GM18951 (cell line): ENCODE measurements at regions not wholly inside any gene's neighbourhood (a gene's known extent, or its start where the extent isn't known, plus 50 kb on each side); places are given as distances from the start of the nearest gene placed in this dataset.

ENCODE experiments used
- POLR2A ChIP-seq: IDR thresholded peaks from 4 replicates; pipeline ENCODE4 v1.6.1; 2011; ENCODE audit warnings: mild to moderate bottlenecking; ENCODE audit not compliant: insufficient read length, insufficient read depth; ENCODE audit errors: extremely low read depth
- in situ Hi-C: fragments of 300-500 bp; cut with MboI; formaldehyde crosslinking; loops from one replicate; pipeline ENCODE4 v1.12.0; 2022; ENCODE audit warnings: low sequenced_read_pairs, mixed read lengths, inconsistent platforms; ENCODE audit not compliant: unreplicated experiment

DNA sequence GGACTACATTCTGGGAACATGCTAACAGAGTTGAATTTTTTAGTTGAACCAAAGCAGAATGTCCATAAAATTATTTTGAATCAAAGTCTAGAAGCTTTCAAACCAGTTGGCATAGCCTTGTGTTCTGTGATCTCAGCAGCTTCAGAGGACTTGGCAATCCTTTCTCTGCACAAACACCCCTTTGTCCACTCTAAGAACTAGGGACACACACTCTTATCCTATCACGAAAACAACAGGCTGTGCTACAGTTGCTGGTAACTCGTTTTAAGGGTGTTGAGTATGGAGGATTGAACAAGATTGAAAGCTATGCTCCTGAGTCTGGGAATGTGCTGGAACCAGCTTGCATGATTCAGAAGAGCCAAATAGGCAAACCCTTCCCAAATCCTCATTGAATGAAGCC, 76.4 kb upstream of the PRSS58 start:
- in situ Hi-C loops = no loop called here
- no peak for TF ChIP-seq POLR2A

DNA sequence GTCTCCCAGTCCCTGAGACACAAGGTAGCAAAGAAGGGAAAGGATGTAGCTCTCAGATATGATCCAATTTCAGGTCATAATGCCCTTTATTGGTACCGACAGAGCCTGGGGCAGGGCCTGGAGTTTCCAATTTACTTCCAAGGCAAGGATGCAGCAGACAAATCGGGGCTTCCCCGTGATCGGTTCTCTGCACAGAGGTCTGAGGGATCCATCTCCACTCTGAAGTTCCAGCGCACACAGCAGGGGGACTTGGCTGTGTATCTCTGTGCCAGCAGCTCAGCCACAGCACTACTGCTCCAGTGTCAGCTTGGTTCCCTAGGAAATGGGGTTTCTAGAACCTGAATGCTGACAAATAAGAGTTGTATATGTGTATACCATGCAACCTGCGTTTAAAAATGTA, 74.6 kb upstream of the PRSS58 start:
- in situ Hi-C loops = no loop called here
- TF ChIP-seq POLR2A = no peak

DNA sequence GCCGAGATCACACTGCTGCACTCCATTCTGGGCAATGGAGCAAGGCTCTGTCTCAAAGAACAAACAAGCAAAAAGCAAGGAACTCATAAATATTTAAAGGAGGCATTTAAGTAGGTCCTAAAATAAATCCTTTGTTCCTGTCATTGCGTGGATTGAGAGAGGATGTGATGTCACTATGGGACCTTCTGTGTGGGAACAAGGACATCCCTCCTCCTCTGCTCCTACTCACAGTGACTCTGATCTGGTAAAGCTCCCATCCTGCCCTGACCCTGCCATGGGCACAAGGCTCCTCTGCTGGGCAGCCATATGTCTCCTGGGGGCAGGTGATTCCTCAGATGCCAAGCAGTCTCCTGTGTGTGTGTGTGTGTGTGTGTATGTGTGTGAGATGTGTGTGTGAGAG, 74.1 kb upstream of the PRSS58 start:
- in situ Hi-C loops = no loop called here
- no peak for TF ChIP-seq POLR2A

DNA sequence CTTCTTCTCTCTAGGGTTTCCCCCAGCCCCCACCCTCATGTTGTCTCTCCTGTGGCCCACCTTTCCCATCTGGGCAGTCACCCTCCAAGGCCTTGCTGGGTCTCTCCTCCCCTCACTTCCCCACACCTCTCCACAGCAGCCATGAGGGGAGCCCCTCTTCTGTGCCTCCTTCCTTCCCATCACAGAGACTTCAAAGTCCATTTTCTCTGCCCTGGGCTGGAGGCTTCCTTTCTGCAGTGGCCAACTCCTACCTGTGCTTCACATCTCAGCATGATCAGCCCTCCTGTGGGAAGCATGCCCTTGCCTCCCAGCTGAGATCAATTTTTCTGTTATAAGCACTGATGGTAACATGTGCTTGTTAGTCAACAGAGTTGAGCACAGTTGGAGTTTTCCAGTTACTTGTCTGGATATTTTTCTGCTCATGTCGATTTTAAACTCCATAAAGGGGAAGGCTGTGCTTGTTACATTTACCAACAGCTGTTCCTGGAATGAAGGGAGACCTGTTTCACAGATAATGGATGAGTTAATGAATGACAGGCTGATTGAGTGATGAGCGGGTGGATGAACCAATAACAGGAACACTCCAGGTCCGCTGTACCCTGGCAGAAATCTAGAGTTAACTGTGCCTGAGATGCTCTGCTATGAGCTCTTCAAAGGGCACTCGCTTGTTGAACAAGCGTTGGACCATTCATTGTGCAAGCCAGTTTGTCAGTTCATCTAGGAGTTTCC, 71.4 kb upstream of the PRSS58 start:
- no peak for TF ChIP-seq POLR2A
- in situ Hi-C loops = no loop called here

DNA sequence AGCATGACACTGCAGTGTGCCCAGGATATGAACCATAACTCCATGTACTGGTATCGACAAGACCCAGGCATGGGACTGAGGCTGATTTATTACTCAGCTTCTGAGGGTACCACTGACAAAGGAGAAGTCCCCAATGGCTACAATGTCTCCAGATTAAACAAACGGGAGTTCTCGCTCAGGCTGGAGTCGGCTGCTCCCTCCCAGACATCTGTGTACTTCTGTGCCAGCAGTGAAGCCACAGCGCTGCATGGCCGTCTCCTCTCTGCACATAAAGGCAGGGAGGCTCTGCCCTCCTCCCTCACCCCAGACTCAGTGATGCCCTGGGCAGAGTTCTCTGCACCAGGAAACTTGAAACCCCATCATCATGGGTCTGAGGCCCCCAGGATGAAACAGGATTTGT, 70.7 kb upstream of the PRSS58 start:
- in situ Hi-C loops = no loop called here
- no peak for TF ChIP-seq POLR2A

DNA sequence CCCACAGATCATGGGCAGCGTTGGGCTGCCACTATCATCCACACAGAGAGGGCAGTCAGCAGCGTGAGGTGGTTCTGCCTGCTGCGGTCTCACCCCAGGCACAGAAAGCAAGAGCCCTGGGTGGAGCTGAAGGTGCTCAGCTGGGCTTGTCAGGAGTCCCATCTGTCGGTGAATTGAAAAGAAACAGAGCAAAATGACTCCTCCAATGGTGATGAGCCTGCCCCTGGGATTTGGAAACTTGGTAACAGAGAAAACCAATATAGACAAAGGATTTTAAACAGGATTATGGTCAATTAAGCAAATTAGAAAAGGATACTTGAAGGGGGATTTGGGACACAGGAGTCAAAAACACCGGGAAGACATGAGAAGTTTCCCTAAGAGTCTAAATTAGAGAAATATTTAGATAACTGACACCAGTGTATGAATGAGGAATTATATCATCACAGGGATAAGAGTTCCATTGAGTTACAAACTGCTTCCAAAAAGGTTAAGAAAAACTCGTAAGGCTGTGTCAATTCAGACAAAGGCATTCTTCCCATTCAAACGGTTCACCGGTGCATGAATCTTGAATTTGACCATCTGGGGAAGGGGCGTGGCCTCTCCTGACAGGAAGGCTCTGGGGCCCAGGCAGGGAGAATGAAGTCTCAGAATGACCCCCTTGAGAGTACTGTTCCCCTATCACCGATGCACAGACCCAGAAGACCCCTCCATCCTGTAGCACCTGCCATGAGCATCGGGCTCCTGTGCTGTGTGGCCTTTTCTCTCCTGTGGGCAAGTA, 70.0 kb upstream of the PRSS58 start:
- no peak for TF ChIP-seq POLR2A
- in situ Hi-C loops = no loop called here

DNA sequence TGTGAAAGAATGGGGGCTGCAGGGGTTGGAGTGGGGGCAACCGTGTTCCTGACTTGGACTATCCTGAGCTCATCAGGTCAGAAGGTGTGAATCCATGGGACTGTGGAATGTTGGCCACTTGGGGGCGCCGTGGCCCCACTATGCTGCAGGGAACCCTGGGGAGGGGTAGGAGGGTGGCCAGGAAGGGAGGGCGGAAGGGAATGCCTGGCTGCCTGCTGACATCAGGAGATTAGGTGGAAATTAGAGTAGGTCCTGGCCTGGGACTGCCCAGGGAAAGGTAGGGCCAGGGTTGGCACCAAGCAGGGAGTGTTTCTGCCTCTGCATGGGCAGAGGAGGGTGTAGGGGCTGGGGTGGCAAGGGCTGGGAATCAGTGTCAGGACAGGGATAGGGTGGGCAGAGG, 65.8 kb upstream of the PRSS58 start:
- no peak for TF ChIP-seq POLR2A

DNA sequence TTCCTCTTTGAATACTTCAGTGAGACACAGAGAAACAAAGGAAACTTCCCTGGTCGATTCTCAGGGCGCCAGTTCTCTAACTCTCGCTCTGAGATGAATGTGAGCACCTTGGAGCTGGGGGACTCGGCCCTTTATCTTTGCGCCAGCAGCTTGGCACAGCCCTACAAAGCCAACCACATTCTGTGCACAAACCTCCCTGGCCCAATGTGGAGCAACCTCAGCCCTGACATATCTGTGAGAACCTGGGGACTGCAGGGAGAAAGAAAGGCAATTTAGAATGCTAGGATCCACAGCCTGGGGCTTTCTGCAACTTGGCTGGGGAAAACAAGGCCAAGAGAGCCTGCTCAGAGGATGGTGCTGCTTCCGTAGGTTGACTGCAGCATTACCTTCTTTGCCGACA, 63.5 kb upstream of the PRSS58 start:
- TF ChIP-seq POLR2A = no peak
- in situ Hi-C loops = no loop called here

More for the DNA sequence above, 65.8 kb upstream of the PRSS58 start:
- in situ Hi-C loops = no loop called here

DNA sequence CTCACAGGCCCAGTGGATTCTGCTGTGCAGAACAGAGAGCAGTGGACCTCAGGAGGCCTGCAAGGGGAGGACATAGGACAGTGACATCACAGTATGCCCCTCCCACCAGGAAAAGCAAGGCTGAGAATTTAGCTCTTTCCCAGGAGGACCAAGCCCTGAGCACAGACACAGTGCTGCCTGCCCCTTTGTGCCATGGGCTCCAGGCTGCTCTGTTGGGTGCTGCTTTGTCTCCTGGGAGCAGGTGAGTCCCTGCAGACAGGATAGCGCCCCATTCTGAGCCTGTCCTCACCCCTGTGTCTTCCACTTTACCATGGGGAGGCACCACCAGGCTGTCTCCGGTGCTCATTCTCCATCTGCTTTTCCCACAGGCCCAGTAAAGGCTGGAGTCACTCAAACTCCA, 63.0 kb upstream of the PRSS58 start:
- in situ Hi-C loops = no loop called here
- TF ChIP-seq POLR2A = no peak

DNA sequence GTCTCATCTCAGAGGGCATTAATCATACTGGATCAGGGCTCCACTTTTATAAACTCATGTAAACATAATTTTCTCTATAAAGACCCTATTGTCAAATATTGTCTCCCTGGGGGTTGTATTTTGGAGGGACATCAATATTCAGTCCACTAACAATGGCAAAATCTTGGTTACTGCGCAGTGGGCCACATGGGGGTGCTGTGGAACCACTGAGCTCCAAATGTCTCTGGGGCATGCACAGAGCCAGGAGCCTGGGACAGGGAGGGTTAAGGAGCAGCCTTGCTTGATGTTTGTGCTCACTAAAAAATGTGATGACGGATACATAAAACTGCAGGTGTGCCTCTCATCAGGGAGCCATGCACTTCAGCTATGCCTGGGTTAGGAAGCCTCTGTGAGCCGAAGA, 62.1 kb upstream of the PRSS58 start:
- in situ Hi-C loops = no loop called here

DNA sequence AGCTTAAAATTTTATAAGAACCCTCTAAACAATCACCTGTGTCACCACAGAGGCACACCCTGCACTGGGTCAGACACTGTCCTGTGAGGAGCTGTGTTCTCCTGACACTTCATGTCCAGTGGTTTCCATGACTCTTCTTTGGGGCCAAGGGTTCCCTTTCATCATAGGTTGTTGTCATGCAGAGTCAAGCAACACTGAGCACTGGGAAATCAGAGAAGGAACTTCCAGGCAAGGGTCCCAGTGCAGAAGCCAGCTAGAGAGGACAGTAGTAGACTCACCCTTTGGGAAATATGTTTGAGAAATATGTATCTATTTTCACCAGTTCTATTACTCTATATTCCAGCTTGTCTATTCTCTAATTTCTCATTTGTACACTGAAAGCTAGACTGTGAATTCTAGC, 56.4 kb upstream of the PRSS58 start:
- in situ Hi-C loops = no loop called here

More for the DNA sequence above, 62.1 kb upstream of the PRSS58 start:
- no peak for TF ChIP-seq POLR2A

DNA sequence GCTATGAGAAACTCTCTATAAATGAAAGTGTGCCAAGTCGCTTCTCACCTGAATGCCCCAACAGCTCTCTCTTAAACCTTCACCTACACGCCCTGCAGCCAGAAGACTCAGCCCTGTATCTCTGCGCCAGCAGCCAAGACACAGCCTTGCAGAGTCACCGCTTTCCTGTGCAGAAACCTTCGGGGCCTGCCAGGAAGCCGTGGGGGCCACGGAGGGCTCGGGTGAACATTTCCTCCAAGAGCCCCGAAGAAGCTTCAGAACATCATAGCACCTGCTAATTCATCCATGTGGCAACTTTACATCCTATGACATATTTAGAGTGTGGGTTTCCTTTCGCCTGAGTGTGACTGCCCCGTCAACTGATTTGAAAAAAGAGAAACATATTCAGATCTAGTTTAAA, 55.7 kb upstream of the PRSS58 start:
- TF ChIP-seq POLR2A = no peak
- in situ Hi-C loops = no loop called here

More for the DNA sequence above, 56.4 kb upstream of the PRSS58 start:
- no peak for TF ChIP-seq POLR2A

DNA sequence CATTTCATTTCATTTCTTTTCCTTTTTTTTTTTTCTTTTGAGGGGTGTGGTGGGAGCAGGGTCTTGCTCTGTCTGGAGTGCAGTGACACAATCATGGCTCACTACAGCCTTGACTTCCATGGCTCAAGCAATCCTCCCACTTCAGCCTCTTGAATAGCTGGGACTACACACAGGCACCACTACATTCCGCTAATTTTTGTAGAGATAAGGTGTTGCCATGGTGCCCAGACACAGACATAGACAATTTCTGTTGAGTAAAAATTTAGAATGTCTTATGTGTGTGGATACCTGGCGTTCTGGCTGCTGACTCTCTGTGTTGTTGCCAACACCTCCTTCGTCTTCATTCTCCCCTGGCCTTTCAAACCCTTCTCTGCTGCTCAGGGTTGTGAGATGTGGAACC, 54.0 kb upstream of the PRSS58 start:
- no peak for TF ChIP-seq POLR2A
- in situ Hi-C loops = no loop called here

DNA sequence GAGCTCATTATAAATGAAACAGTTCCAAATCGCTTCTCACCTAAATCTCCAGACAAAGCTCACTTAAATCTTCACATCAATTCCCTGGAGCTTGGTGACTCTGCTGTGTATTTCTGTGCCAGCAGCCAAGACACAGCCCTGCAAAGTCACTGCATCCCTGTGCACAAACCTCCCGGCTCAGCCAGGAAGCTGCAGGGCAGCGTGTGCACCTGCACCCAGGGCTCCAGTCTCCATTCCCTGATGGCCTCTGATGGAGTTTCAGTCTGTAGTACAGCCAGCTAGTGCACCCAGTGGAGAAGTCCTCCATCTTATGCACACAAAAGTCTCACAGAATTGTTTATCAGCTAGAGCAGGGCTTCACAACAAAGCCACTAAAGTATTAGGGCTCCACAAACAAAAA, 51.1 kb upstream of the PRSS58 start:
- TF ChIP-seq POLR2A = no peak
- in situ Hi-C loops = no loop called here
